GM23248 (cell line): ENCODE measurements at regions not wholly inside any gene's neighbourhood (a gene's known extent, or its start where the extent isn't known, plus 50 kb on each side); places are given as distances from the start of the nearest gene placed in this dataset.

Experiments
- DNase-seq: peaks from one replicate; pipeline ENCODE4 v3.0.0-alpha.2; 2015
- H2AFZ ChIP-seq: fragments of 200-600 bp; sonication (generic); 2 replicates; pipeline ENCODE4 v1.6.1; 2016; ENCODE audit warnings: antibody characterized with exemption
- H3F3A ChIP-seq: fragments of 200-600 bp; sonication (generic); 2 replicates; pipeline ENCODE4 v1.6.1; 2016; ENCODE audit warnings: mild to moderate bottlenecking, antibody characterized with exemption, mixed run types; ENCODE audit not compliant: insufficient read depth
- H3K27ac ChIP-seq: fragments of 200-600 bp; sonication (generic); 2 replicates; pipeline ENCODE4 v1.5.1; 2016; ENCODE audit warnings: mild to moderate bottlenecking
- H3K27me3 ChIP-seq: fragments of 200-600 bp; sonication (generic); replicated peaks from 2 replicates; pipeline ENCODE4 v1.6.1; 2016; ENCODE audit warnings: mild to moderate bottlenecking; ENCODE audit not compliant: insufficient read depth
- H3K36me3 ChIP-seq: fragments of 200-600 bp; sonication (generic); 2 replicates; pipeline ENCODE4 v1.6.1; 2016; ENCODE audit warnings: low read depth, mild to moderate bottlenecking
- H3K4me1 ChIP-seq: fragments of 200-600 bp; sonication (generic); 2 replicates; pipeline ENCODE4 v1.6.1; 2016; ENCODE audit warnings: mild to moderate bottlenecking; ENCODE audit not compliant: insufficient read depth
- H3K4me2 ChIP-seq: fragments of 200-600 bp; sonication (generic); one replicate; pipeline ENCODE4 v1.6.1; 2016; ENCODE audit warnings: mild to moderate bottlenecking; ENCODE audit not compliant: unreplicated experiment
- H3K4me3 ChIP-seq: fragments of 200-600 bp; sonication (generic); 2 replicates; pipeline ENCODE4 v1.5.1; 2016; ENCODE audit warnings: mild to moderate bottlenecking
- H3K79me2 ChIP-seq: fragments of 200-600 bp; sonication (generic); 2 replicates; pipeline ENCODE4 v1.6.1; 2016; ENCODE audit warnings: mild to moderate bottlenecking; ENCODE audit not compliant: insufficient read depth
- H3K9ac ChIP-seq: fragments of 200-600 bp; sonication (generic); 2 replicates; pipeline ENCODE4 v1.6.1; 2016; ENCODE audit warnings: mild to moderate bottlenecking
- H3K9me2 ChIP-seq: fragments of 200-600 bp; sonication (generic); 2 replicates; pipeline ENCODE4 v1.6.1; 2016; ENCODE audit warnings: mixed run types, mild to moderate bottlenecking, moderate library complexity; ENCODE audit not compliant: insufficient read depth
- H3K9me3 ChIP-seq: fragments of 200-600 bp; sonication (generic); one replicate; pipeline ENCODE4 v1.6.1; 2017; ENCODE audit warnings: low read depth
- H4K20me1 ChIP-seq: fragments of 200-600 bp; sonication (generic); 2 replicates; pipeline ENCODE4 v1.6.0; 2016; ENCODE audit not compliant: insufficient read depth
- EZH2 ChIP-seq: fragments of 200-600 bp; sonication (generic); IDR thresholded peaks from 2 replicates; pipeline ENCODE4 v1.6.1; 2018; ENCODE audit warnings: antibody characterized with exemption, mild to moderate bottlenecking; ENCODE audit not compliant: insufficient read depth, poor library complexity, severe bottlenecking
- EZH2phosphoT487 ChIP-seq: fragments of 200-600 bp; sonication (generic); IDR thresholded peaks from 2 replicates; pipeline ENCODE4 v1.6.1; 2018; ENCODE audit warnings: antibody characterized with exemption, moderate library complexity, mild to moderate bottlenecking, low read depth; ENCODE audit not compliant: insufficient read depth
- WGBS, 2 experiments: methylation state at CpG; one replicate each; pipeline ENCODE4 v1.1.6; 2015 to 2017; ENCODE audit warnings: low lambda C conversion rate in 2 of 2, low coverage in 1 of 2; ENCODE audit errors: missing lambda C conversion rate in 2 of 2; 5-methylcytosine and 5-hydroxymethylcytosine counted together
- in situ Hi-C: fragments of 300-500 bp; cut with MboI; formaldehyde crosslinking; loops from 2 replicates; pipeline ENCODE4 v1.15.0; 2020

GRCh38 chr15:62421289-62421688 lies 256.2 kb upstream of the C2CD4B start:
- no peak overlapping the region for H3K4me2 ChIP-seq
- TF ChIP-seq EZH2 (no peak), EZH2phosphoT487 (no peak)
- peaks cover 3% of the 10 kb centered on the region; the same call in 1 of the 2 replicates for H4K20me1 ChIP-seq
- H3K27ac ChIP-seq, result no peak overlapping the region
- peaks cover 7% of the 10 kb centered on the region; the same call in 1 of the 2 replicates for H3F3A ChIP-seq
- no peak for DNase-seq
- in situ Hi-C loops, result no loop called here
- H3K27me3 ChIP-seq, result no peaks in the 10 kb centered on the region
- peaks cover 81% of the 10 kb centered on the region for H3K79me2 ChIP-seq
- 96 to 100% methylated on average over 3 of the region's 3 CpGs for WGBS, 2 experiments
- no peaks in the 10 kb centered on the region for H3K9me2 ChIP-seq
- H3K9ac ChIP-seq, result no peak overlapping the region
- H3K36me3 ChIP-seq, result no peaks in the 10 kb centered on the region
- no peaks in the 10 kb centered on the region for H3K9me3 ChIP-seq
- H3K4me1 ChIP-seq, result peaks cover 21% of the 10 kb centered on the region
- H2AFZ ChIP-seq, result no peak overlapping the region
- H3K4me3 ChIP-seq, result no peak overlapping the region

GRCh38 chr15:62426387-62426956 lies 261.4 kb upstream of the C2CD4B start:
- H2AFZ ChIP-seq, result no peak overlapping the region
- no peak overlapping the region for H3K9ac ChIP-seq
- in situ Hi-C loops, result no loop called here
- peaks cover 78% of the 10 kb centered on the region for H3K79me2 ChIP-seq
- H3K9me3 ChIP-seq, result no peaks in the 10 kb centered on the region
- H3K36me3 ChIP-seq, result no peaks in the 10 kb centered on the region
- peak; percentile 43 for DNase-seq
- no peaks in the 10 kb centered on the region for H3K9me2 ChIP-seq
- TF ChIP-seq EZH2, result no peak
- TF ChIP-seq EZH2phosphoT487, result no peak
- H3K4me3 ChIP-seq, result no peak overlapping the region
- H3F3A ChIP-seq, result peaks cover 7% of the 10 kb centered on the region; the same call in 1 of the 2 replicates
- H3K27ac ChIP-seq, result no peak overlapping the region
- peak overlapping the region; percentile 4 for H3K4me2 ChIP-seq
- no peaks in the 10 kb centered on the region for H3K27me3 ChIP-seq
- H3K4me1 ChIP-seq, result peaks cover 17% of the 10 kb centered on the region; the same call in 1 of the 2 replicates
- 81 to 86% methylated on average over 4 of the region's 4 CpGs for WGBS, 2 experiments
- no peaks in the 10 kb centered on the region for H4K20me1 ChIP-seq

GRCh38 chr15:62428259-62428658 lies 263.2 kb upstream of the C2CD4B start:
- Histone ChIP-seq H3K4me3 (no peak overlapping the region), H3K36me3 (no peaks in the 10 kb centered on the region), H3K9ac (no peak overlapping the region), H3K9me2 (no peaks in the 10 kb centered on the region), H2AFZ (no peak overlapping the region), H3K27me3 (no peaks in the 10 kb centered on the region), H3K27ac (no peak overlapping the region), H3F3A (peaks cover 7% of the 10 kb centered on the region; the same call in 1 of the 2 replicates), H3K9me3 (no peaks in the 10 kb centered on the region), H3K4me1 (peaks cover 33% of the 10 kb centered on the region), H3K4me2 (no peak overlapping the region), H3K79me2 (peaks cover 82% of the 10 kb centered on the region), H4K20me1 (no peaks in the 10 kb centered on the region)
- in situ Hi-C loops, result no loop called here
- no peak for DNase-seq
- TF ChIP-seq EZH2 (no peak), EZH2phosphoT487 (no peak)
- WGBS, 2 experiments, result 98 to 99% methylated on average over 8 of the region's 8 CpGs

- no peaks in the 10 kb centered on the region for H3K9me2 ChIP-seq
- H3K36me3 ChIP-seq, result no peaks in the 10 kb centered on the region
- TF ChIP-seq EZH2phosphoT487, result no peak
- no peak for TF ChIP-seq EZH2
- peaks cover 7% of the 10 kb centered on the region; the same call in 1 of the 2 replicates for H3F3A ChIP-seq
- in situ Hi-C loops, result no loop called here
- H3K4me2 ChIP-seq, result no peak overlapping the region
- H3K27me3 ChIP-seq, result no peaks in the 10 kb centered on the region
- no peak overlapping the region for H3K27ac ChIP-seq
- DNase-seq, result no peak
- WGBS, 2 experiments, result 82 to 85% methylated on average over 12 to 13 of the region's 14 CpGs
- H3K4me1 ChIP-seq, result peaks cover 33% of the 10 kb centered on the region
- H2AFZ ChIP-seq, result no peak overlapping the region
- no peaks in the 10 kb centered on the region for H3K9me3 ChIP-seq
- H3K4me3 ChIP-seq, result no peak overlapping the region
- H3K79me2 ChIP-seq, result peaks cover 82% of the 10 kb centered on the region
- H3K9ac ChIP-seq, result no peak overlapping the region
- H4K20me1 ChIP-seq, result no peaks in the 10 kb centered on the region
Measured at GRCh38 chr15:62428851-62429598, 263.9 kb upstream of the C2CD4B start.
